SK-N-MC (cell line): ENCODE measurements at regions not wholly inside any gene's neighbourhood (a gene's known extent, or its start where the extent isn't known, plus 50 kb on each side); places are given as distances from the start of the nearest gene placed in this dataset.

Source experiments
- EZH2 ChIP-seq: fragments of 200-600 bp; sonication (generic); IDR thresholded peaks from one replicate; pipeline ENCODE4 v1.6.1; 2017; ENCODE audit warnings: antibody characterized with exemption
- POLR2AphosphoS5 ChIP-seq: IDR thresholded peaks from 2 replicates; pipeline ENCODE4 v1.6.1; 2012; ENCODE audit warnings: mild to moderate bottlenecking, low read depth, low read length, borderline replicate concordance

DNA sequence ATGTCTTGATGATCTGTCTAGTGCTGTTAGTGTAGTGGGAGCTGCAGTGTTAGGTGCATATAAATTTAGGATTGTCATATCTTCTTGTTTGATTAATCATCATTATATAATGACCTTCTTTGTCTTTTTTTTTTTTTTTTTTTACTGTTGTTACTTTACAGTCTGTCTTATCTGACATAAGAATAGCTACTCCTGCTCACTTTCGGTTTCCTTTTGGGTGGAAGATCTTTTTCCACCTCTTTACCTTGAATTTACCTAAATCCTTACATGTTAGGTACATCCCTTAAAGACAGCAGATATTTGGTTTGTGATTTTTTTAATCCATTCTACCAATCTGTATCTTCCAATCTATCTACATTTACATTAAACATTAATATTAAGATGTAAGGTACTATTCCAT lies 113.6 kb upstream of the PCLO start:
- no peak for TF ChIP-seq POLR2AphosphoS5
- no peak for TF ChIP-seq EZH2
